ENCODE measurements at regions not wholly inside any gene's neighbourhood (a gene's known extent, or its start where the extent isn't known, plus 50 kb on each side); places are given as distances from the start of the nearest gene placed in this dataset.

DNA sequence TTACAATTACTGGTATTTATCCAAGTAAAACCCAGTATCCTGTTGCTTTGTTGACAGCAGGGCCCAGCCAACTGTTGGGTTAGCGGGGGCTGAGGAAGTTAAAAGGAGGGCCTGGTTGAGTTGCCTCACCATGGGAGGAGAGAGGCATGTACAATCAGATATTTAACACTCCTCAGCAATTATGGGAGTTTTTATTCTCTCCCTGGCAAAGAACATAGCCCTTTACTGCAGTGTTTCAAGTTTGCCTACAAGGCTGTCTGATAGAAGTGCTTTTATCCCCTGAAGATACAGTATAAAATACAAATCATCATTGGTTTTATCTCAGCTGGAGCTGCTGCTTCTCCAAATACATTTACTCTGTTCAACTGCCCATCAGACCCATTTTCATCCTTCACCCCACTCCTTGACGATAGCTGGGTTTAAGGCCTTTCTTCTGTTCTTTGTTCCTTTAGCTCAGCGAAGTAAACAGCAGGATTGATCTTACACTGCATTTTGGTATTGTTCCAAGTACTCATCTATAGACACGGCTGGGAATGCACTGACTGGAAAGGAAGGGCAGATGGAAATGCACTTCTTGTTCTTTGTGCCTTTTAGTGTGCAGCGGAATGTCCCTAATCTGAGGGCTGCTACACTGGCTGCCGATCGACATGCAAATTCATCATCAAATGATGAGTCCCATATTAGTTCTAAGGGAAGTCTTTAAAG is 402.5 kb upstream of the SPRED2 start:
- TF ChIP-seq, protein P1, sequence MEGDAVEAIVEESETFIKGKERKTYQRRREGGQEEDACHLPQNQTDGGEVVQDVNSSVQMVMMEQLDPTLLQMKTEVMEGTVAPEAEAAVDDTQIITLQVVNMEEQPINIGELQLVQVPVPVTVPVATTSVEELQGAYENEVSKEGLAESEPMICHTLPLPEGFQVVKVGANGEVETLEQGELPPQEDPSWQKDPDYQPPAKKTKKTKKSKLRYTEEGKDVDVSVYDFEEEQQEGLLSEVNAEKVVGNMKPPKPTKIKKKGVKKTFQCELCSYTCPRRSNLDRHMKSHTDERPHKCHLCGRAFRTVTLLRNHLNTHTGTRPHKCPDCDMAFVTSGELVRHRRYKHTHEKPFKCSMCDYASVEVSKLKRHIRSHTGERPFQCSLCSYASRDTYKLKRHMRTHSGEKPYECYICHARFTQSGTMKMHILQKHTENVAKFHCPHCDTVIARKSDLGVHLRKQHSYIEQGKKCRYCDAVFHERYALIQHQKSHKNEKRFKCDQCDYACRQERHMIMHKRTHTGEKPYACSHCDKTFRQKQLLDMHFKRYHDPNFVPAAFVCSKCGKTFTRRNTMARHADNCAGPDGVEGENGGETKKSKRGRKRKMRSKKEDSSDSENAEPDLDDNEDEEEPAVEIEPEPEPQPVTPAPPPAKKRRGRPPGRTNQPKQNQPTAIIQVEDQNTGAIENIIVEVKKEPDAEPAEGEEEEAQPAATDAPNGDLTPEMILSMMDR (IDR thresholded peaks at IDR 0.05): no peak
- TF ChIP-seq POLR2A (IDR thresholded peaks at IDR 0.05) (no peak), POLR2AphosphoS5 (IDR thresholded peaks at IDR 0.05) (no peak), EP300 (IDR thresholded peaks at IDR 0.05) (no peak)

All from gastroesophageal sphincter (tissue), 3 donors.